Loucy (cell line): ENCODE measurements at regions not wholly inside any gene's neighbourhood (a gene's known extent, or its start where the extent isn't known, plus 50 kb on each side); places are given as distances from the start of the nearest gene placed in this dataset.

Experiments used
- CTCF ChIP-seq: fragments of 200-600 bp; sonication (generic); conservative IDR thresholded peaks from 2 replicates; pipeline ENCODE4 v1.5.1; 2014; ENCODE audit warnings: mild to moderate bottlenecking, antibody characterized with exemption, low read length
- EZH2phosphoT487 ChIP-seq: fragments of 200-600 bp; IDR thresholded peaks from 2 replicates; pipeline ENCODE4 v1.6.1; 2018; ENCODE audit warnings: antibody characterized with exemption, mild to moderate bottlenecking, moderate library complexity, borderline replicate concordance

GRCh38 chr11:45063669-45064068, 82.8 kb upstream of the PRDM11 start:
- TF ChIP-seq CTCF (no peak), EZH2phosphoT487 (no peak)
